Suprapubic skin (tissue), 4 donors: ENCODE measurements at regions not wholly inside any gene's neighbourhood (a gene's known extent, or its start where the extent isn't known, plus 50 kb on each side); places are given as distances from the start of the nearest gene placed in this dataset.

Source experiments
- CTCF ChIP-seq, 2 donors: fragments of 200-600 bp in 1 of 2; fragments of 450-650 bp in 1 of 2; sonication (generic) in 1 of 2; IDR thresholded peaks; one replicate each; pipeline ENCODE4 v1.5.1; 2016 to 2019; ENCODE audit warnings: antibody characterized with exemption in 2 of 2, mild to moderate bottlenecking in 1 of 2, moderate library complexity in 1 of 2
- POLR2A ChIP-seq, 2 donors: fragments of 450-650 bp; IDR thresholded peaks; one replicate each; pipeline ENCODE4 v1.6.1; 2017; ENCODE audit warnings: antibody characterized with exemption in 2 of 2, mild to moderate bottlenecking in 2 of 2, moderate library complexity in 2 of 2
- POLR2AphosphoS5 ChIP-seq, 3 donors: sonication (generic); formaldehyde crosslinking; IDR thresholded peaks; one replicate each; pipeline ENCODE4 v1.6.1; 2017; ENCODE audit warnings: antibody characterized with exemption in 3 of 3

DNA sequence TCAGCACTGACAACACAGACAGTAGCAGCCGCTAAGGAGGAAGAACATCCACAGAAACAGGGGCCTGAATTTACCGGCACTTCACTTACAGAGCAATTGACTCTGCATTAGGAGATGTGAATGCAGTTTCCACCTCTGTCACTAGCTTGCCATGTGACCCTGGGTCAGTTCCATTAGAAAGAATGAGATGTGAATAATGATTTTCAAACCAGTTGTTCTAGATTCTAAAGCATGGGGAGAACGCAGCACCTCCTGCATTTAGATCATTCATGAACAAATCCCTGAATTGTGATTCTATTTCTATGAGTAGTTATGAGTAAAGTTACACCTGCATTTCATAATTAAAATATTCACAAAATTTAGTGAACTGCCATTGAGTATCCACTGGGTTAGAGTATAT lies 197.3 kb upstream of the EXOC2 start:
- no peak for TF ChIP-seq CTCF (IDR thresholded peaks at IDR 0.05)
- no peak for TF ChIP-seq POLR2AphosphoS5 (IDR thresholded peaks at IDR 0.05)
- no peak for TF ChIP-seq POLR2A (IDR thresholded peaks at IDR 0.05)
